ENCODE measurements at regions not wholly inside any gene's neighbourhood (a gene's known extent, or its start where the extent isn't known, plus 50 kb on each side); places are given as distances from the start of the nearest gene placed in this dataset.

- TF ChIP-seq CTCF (IDR thresholded peaks at IDR 0.05 in 8 of 11, conservative IDR thresholded peaks at IDR 0.05 in 3 of 11) (no peak), POLR2AphosphoS5 (IDR thresholded peaks at IDR 0.05) (no peak), POLR2A (IDR thresholded peaks at IDR 0.05) (no peak)
These were observed 107.4 kb upstream of the IFNE start for GRCh38 chr9:21589344-21590056.
